Stimulated activated effector memory CD8-positive, alpha-beta T cell treated with anti-CD3 and anti-CD28 coated beads, Interleukin-12 subunit alpha, Interleukin-12 subunit beta, amount 100 ng/mL, for 72 hours (primary cell): ENCODE measurements at regions not wholly inside any gene's neighbourhood (a gene's known extent, or its start where the extent isn't known, plus 50 kb on each side); places are given as distances from the start of the nearest gene placed in this dataset.

Experiments used
- ATAC-seq: fragments of 150-1000 bp; cut with Tn5 transposase; 2 replicates; pipeline ENCODE4 v1.10.0; 2021
- DNase-seq, 2 donors: peaks; one replicate each; pipeline ENCODE4 v3.0.0; 2021 to 2022; ENCODE audit warnings: low spot score in 2 of 2
- H3K27ac Mint-ChIP-seq: one replicate; pipeline ENCODE4 v1.8.0; 2022; ENCODE audit warnings: mild to moderate bottlenecking, mixed read lengths
- H3K36me3 Mint-ChIP-seq: one replicate; pipeline ENCODE4 v1.8.0; 2022; ENCODE audit warnings: mild to moderate bottlenecking, mixed read lengths
- H3K4me1 Mint-ChIP-seq: one replicate; pipeline ENCODE4 v1.8.0; 2022; ENCODE audit warnings: mixed read lengths
- H3K4me3 Mint-ChIP-seq: one replicate; pipeline ENCODE4 v1.8.0; 2022; ENCODE audit warnings: mild to moderate bottlenecking, mixed read lengths
- H3K9me3 Mint-ChIP-seq: one replicate; pipeline ENCODE4 v1.8.0; 2022; ENCODE audit warnings: mixed read lengths

- no peaks in the 10 kb centered on the region for H3K9me3 Mint-ChIP-seq
- no peaks in the 10 kb centered on the region for H3K36me3 Mint-ChIP-seq
- H3K27ac Mint-ChIP-seq: no peak overlapping the region
- DNase-seq: no peak
- H3K4me1 Mint-ChIP-seq: no peaks in the 10 kb centered on the region
- no peak overlapping the region for H3K4me3 Mint-ChIP-seq
- ATAC-seq: no peak
Observed at GRCh38 chr17:13753771-13754170, 152.0 kb upstream of the HS3ST3A1 start.

- Mint-ChIP-seq H3K4me1 (no peaks in the 10 kb centered on the region), H3K27ac (no peak overlapping the region), H3K9me3 (no peaks in the 10 kb centered on the region), H3K4me3 (no peak overlapping the region), H3K36me3 (no peaks in the 10 kb centered on the region)
- ATAC-seq (no peak), DNase-seq (no peak)
Observed at GRCh38 chr17:13755851-13756250, 154.1 kb upstream of the HS3ST3A1 start.

DNA sequence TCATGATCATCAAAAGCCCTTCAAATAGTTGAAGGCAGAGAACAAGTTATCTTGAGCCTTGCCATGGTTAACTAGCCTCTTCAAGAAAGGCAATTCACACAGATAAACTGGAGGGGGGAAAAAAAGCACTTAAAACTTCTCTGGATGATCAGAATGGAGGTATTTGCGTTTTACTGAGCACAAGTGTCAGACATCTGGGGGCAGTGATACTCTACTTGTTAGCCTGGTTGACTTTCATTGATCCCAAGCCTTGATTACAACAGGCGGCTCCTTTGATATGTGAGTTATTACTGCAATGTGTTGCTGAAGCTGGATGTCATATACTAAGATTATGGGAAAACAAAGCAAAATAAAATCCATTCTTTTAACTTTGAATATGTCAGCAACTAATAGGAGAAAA, 155.0 kb upstream of the HS3ST3A1 start:
- H3K4me1 Mint-ChIP-seq: no peaks in the 10 kb centered on the region
- no peak for ATAC-seq
- no peak overlapping the region for H3K27ac Mint-ChIP-seq

DNA sequence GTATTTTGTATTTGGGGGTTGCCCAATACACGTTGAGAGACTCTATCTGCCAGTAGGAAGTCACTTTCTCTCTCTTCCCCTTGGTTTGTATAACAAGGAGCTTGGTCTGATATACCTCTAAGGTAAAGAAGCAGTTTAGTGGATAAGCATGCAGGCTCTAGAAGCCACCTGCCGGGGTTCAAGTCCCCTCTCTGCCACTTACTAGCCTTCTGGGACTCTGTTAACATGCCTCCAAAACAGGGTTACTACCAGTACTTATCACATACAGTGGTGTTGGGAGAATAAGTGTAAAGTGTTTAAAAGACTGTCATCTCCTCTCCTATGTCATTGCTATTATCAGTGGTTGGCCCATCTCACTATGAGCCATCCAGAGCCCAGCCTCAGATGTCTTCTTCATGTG, 156.1 kb upstream of the HS3ST3A1 start:
- Mint-ChIP-seq H3K4me1 (no peaks in the 10 kb centered on the region), H3K4me3 (no peak overlapping the region), H3K36me3 (no peaks in the 10 kb centered on the region), H3K9me3 (no peaks in the 10 kb centered on the region), H3K27ac (no peak overlapping the region)
- no peak for DNase-seq
- ATAC-seq: no peak

More for the DNA sequence above, 155.0 kb upstream of the HS3ST3A1 start:
- Mint-ChIP-seq H3K9me3 (no peaks in the 10 kb centered on the region), H3K4me3 (no peak overlapping the region), H3K36me3 (no peaks in the 10 kb centered on the region)
- DNase-seq: no peak

- H3K36me3 Mint-ChIP-seq: no peaks in the 10 kb centered on the region
- no peaks in the 10 kb centered on the region for H3K9me3 Mint-ChIP-seq
- H3K27ac Mint-ChIP-seq: no peak overlapping the region
- H3K4me1 Mint-ChIP-seq: no peaks in the 10 kb centered on the region
- DNase-seq (no peak), ATAC-seq (no peak)
- no peak overlapping the region for H3K4me3 Mint-ChIP-seq
Observed at GRCh38 chr17:13759518-13760335, 158.0 kb upstream of the HS3ST3A1 start.

DNA sequence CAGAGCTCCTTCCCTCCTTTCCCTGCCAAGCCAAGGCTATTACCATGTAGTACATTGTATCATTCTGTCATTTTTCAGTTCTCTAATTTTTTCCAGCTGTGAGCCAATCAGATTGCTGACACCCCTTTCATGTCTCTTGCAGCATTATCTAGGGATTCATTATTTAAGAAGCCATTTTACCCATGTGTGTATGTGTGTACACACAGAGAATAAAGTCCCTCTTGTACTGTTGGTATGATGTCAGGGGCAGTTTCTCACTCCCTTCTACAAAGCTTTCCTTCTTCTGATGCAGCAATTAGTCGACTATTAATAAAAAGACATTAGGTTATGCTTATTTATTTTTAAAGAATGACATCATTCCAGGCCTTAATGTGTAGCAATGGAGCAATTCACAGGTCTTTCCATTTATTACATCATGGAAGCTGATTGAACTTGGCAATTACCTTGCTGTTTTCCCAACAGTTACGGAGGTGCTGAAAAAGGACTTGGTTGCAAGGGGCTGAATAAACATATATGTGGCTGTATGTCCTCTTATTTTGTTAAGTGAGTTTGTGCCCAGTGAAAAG, 159.4 kb upstream of the HS3ST3A1 start:
- no peak for DNase-seq
- Mint-ChIP-seq H3K4me1 (no peaks in the 10 kb centered on the region), H3K36me3 (no peaks in the 10 kb centered on the region), H3K4me3 (no peak overlapping the region), H3K27ac (no peak overlapping the region), H3K9me3 (no peaks in the 10 kb centered on the region)
- ATAC-seq: no peak

GRCh38 chr17:13765701-13766100, 164.0 kb upstream of the HS3ST3A1 start:
- peaks cover 5% of the 10 kb centered on the region for H3K9me3 Mint-ChIP-seq
- no peak overlapping the region for H3K4me3 Mint-ChIP-seq
- ATAC-seq (no peak), DNase-seq (no peak)
- H3K36me3 Mint-ChIP-seq: no peaks in the 10 kb centered on the region
- H3K27ac Mint-ChIP-seq: no peak overlapping the region
- no peaks in the 10 kb centered on the region for H3K4me1 Mint-ChIP-seq

DNA sequence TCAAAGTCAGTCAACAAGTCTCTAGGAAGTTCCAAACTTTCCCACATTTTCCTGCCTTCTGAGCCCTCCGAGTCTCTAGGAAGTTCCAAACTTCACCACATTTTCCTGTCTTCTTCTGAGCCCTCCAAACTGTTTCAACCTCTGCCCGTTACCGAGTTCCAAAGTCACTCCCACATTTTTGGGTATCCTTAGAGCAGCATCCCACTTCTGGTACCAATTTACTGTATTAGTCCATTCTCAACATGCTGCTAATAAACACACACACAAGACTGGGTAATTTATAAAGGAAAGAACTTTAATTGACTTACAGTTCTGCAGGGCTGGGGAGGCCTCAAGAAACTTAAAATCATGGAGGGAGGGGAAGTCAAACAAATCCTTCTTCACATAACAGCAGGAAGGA, 169.0 kb upstream of the HS3ST3A1 start:
- Mint-ChIP-seq H3K4me3 (no peak overlapping the region), H3K4me1 (no peaks in the 10 kb centered on the region), H3K9me3 (peaks cover 7% of the 10 kb centered on the region), H3K27ac (no peak overlapping the region), H3K36me3 (no peaks in the 10 kb centered on the region)
- no peak for DNase-seq
- no peak for ATAC-seq

DNA sequence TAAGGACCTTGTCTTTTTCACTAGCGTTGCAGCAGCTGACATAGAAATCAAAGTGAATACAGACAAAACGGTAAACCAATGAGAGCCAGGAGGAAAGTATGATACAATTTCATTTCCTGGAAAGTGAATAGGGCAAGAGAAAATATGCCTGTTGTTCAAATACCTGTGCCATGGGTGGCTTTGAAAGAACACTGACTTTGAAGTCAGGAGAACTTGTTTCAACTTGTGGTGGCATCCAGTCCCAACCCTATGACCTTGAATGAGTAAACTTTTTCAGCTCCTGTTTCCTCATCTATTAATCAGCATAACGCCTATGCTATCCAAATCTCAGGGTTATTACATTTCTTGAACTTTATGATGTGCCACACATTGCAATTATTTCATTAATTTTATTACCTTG, 173.7 kb upstream of the HS3ST3A1 start:
- no peaks in the 10 kb centered on the region for H3K36me3 Mint-ChIP-seq
- H3K4me3 Mint-ChIP-seq: no peak overlapping the region
- no peaks in the 10 kb centered on the region for H3K4me1 Mint-ChIP-seq
- no peak overlapping the region for H3K27ac Mint-ChIP-seq
- ATAC-seq (no peak), DNase-seq (no peak)
- H3K9me3 Mint-ChIP-seq: peaks cover 7% of the 10 kb centered on the region

- Mint-ChIP-seq H3K27ac (no peak overlapping the region), H3K4me1 (no peaks in the 10 kb centered on the region), H3K4me3 (no peak overlapping the region), H3K9me3 (peaks cover 5% of the 10 kb centered on the region), H3K36me3 (no peaks in the 10 kb centered on the region)
- no peak for ATAC-seq
- no peak for DNase-seq
Observed at GRCh38 chr17:13776027-13776551, 174.4 kb upstream of the HS3ST3A1 start.

- no peak for DNase-seq
- H3K4me1 Mint-ChIP-seq: no peaks in the 10 kb centered on the region
- no peak overlapping the region for H3K27ac Mint-ChIP-seq
- no peak for ATAC-seq
- no peaks in the 10 kb centered on the region for H3K36me3 Mint-ChIP-seq
- H3K9me3 Mint-ChIP-seq: peaks cover 5% of the 10 kb centered on the region
- H3K4me3 Mint-ChIP-seq: no peak overlapping the region
Observed at GRCh38 chr17:13777003-13777402, 175.3 kb upstream of the HS3ST3A1 start.

DNA sequence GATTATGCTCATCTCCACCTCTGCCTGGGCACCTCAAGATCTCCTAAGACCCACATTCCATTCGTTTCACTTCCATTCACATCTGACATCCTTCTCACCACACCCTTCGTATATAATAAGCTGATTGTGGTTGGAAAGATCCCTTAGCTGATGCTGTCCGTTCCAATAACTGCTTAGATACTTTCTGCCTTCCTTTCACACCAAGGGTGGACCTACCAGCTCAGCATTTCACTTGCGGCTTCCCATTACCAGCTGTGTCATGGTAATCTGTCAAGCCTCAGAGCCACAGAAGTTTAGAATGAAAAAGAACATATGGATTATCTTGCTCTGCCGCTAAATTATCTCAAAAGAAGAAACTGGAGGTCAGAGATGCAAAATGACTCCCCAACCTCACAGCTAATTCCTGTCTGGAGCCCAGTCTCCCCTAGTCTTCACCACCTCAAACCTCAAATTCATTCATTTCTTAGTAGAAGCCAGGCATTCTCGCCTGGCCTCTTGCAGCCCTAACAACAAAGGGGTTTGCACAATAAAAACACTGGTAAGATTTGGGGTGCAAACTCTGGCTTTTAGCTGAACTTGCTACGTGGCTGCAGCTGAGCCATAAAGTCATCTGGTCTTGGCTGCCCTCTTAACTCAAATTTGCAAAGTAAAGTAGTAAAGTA, 182.8 kb upstream of the HS3ST3A1 start:
- DNase-seq (no peak), ATAC-seq (no peak)
- no peak overlapping the region for H3K27ac Mint-ChIP-seq
- H3K9me3 Mint-ChIP-seq: peaks cover 4% of the 10 kb centered on the region
- H3K36me3 Mint-ChIP-seq: no peaks in the 10 kb centered on the region
- no peak overlapping the region for H3K4me3 Mint-ChIP-seq
- no peaks in the 10 kb centered on the region for H3K4me1 Mint-ChIP-seq

DNA sequence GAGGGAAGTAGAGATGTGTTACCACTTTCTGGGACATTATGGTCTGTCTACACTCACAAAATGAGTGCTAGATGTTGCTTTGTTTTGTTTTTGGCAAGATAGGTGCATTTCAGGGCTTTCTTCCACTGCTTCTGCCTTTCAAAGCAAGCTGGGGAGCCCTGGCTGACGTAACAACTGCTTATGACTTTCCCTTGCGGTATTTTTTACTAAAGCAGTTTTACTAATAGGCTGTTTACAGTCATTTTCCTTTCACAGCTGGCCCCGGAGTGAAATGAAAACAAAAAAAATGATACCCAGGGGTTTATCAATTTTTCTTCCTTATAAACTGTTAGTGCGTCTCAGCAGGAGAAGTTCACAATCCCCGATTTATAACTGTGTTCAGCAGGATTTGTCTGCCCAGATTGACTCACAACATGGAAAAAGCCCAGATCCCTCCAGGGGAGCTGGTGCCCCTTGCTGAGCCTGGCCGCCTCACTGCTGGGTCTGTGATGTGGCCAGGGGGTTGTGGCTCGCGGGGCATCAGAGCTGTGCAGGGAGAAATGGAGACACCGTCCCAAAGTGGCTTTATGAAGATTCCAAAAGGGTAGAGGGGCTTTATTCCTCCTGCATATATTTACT, 184.4 kb upstream of the HS3ST3A1 start:
- no peak overlapping the region for H3K4me3 Mint-ChIP-seq
- no peaks in the 10 kb centered on the region for H3K36me3 Mint-ChIP-seq
- H3K4me1 Mint-ChIP-seq: no peaks in the 10 kb centered on the region
- no peak overlapping the region for H3K27ac Mint-ChIP-seq
- ATAC-seq (no peak), DNase-seq (no peak)
- no peaks in the 10 kb centered on the region for H3K9me3 Mint-ChIP-seq

DNA sequence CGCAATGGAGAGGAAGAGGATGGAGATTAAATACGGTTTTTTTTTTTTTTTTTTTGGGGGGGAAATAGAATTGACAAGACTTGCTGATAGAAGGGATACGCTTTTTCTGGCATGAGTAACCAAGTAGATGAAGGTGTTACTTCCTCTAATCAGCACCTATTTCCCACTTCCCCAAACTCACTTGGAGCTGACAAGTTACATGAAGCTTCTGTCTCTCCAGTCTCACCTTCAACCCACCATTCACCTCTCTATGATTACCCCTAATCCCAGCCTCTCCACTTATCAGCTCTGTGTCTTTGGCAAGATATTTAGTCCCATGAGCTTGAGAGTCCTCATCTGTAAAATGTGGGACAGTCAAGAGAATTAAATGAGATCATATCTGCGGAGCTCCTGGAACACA, 185.9 kb upstream of the HS3ST3A1 start:
- H3K27ac Mint-ChIP-seq: no peak overlapping the region
- no peaks in the 10 kb centered on the region for H3K9me3 Mint-ChIP-seq
- no peak overlapping the region for H3K4me3 Mint-ChIP-seq
- no peak for DNase-seq
- ATAC-seq: no peak
- no peaks in the 10 kb centered on the region for H3K4me1 Mint-ChIP-seq
- H3K36me3 Mint-ChIP-seq: no peaks in the 10 kb centered on the region

GRCh38 chr17:13788385-13788784, 186.7 kb upstream of the HS3ST3A1 start:
- no peaks in the 10 kb centered on the region for H3K4me1 Mint-ChIP-seq
- DNase-seq (no peak), ATAC-seq (no peak)
- H3K4me3 Mint-ChIP-seq: no peak overlapping the region
- no peaks in the 10 kb centered on the region for H3K9me3 Mint-ChIP-seq
- H3K36me3 Mint-ChIP-seq: no peaks in the 10 kb centered on the region
- no peak overlapping the region for H3K27ac Mint-ChIP-seq
